ENCODE measurements at regions not wholly inside any gene's neighbourhood (a gene's known extent, or its start where the extent isn't known, plus 50 kb on each side); places are given as distances from the start of the nearest gene placed in this dataset.

- TF ChIP-seq, protein P1, sequence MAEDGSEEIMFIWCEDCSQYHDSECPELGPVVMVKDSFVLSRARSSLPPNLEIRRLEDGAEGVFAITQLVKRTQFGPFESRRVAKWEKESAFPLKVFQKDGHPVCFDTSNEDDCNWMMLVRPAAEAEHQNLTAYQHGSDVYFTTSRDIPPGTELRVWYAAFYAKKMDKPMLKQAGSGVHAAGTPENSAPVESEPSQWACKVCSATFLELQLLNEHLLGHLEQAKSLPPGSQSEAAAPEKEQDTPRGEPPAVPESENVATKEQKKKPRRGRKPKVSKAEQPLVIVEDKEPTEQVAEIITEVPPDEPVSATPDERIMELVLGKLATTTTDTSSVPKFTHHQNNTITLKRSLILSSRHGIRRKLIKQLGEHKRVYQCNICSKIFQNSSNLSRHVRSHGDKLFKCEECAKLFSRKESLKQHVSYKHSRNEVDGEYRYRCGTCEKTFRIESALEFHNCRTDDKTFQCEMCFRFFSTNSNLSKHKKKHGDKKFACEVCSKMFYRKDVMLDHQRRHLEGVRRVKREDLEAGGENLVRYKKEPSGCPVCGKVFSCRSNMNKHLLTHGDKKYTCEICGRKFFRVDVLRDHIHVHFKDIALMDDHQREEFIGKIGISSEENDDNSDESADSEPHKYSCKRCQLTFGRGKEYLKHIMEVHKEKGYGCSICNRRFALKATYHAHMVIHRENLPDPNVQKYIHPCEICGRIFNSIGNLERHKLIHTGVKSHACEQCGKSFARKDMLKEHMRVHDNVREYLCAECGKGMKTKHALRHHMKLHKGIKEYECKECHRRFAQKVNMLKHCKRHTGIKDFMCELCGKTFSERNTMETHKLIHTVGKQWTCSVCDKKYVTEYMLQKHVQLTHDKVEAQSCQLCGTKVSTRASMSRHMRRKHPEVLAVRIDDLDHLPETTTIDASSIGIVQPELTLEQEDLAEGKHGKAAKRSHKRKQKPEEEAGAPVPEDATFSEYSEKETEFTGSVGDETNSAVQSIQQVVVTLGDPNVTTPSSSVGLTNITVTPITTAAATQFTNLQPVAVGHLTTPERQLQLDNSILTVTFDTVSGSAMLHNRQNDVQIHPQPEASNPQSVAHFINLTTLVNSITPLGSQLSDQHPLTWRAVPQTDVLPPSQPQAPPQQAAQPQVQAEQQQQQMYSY (CRISPR knock-in tag; IDR thresholded peaks at IDR 0.05): no peak
- TF ChIP-seq SNAPC2 (CRISPR knock-in tag; IDR thresholded peaks at IDR 0.05): no peak
- no peak for TF ChIP-seq SKI (IDR thresholded peaks at IDR 0.05; ENCODE audit: partially characterized antibody)
These were observed 93.5 kb upstream of the ATG10 start (continued) for GRCh38 chr5:81878333-81878732.

- Histone ChIP-seq H3K27ac (ENCODE audit: extremely low read length, insufficient read depth, low read length) (no peak overlapping the region), H3K4me3 (replicated peaks in 1 of 3; ENCODE audit: insufficient read depth in 1 of 3, low read depth in 2 of 3, low read length in 3 of 3) (no peak overlapping the region), H3K4me1 (ENCODE audit: insufficient read depth, low read length) (no peaks in the 10 kb centered on the region), H3K79me2 (ENCODE audit: insufficient read depth, low read length) (no peaks in the 10 kb centered on the region), H3K4me2 (ENCODE audit: low read depth, low read length) (no peak overlapping the region), H3K9ac (ENCODE audit: insufficient read depth, low read depth, low read length) (no peak overlapping the region), H3K9me3 (ENCODE audit: low read length) (no peaks in the 10 kb centered on the region), H3K36me3 (replicated peaks in 1 of 2; ENCODE audit: control insufficient read depth in 1 of 2, insufficient read depth in 2 of 2, low read length in 2 of 2) (no peaks in the 10 kb centered on the region), H3K27me3 (ENCODE audit: control insufficient read depth in 1 of 2, insufficient read depth in 2 of 2, low read length in 2 of 2) (no peaks in the 10 kb centered on the region), H2AFZ (ENCODE audit: low read length) (no peak overlapping the region), H4K20me1 (ENCODE audit: insufficient read depth, low read length) (no peaks in the 10 kb centered on the region)
- DNase-seq (ENCODE audit: low spot score) (no peak), FAIRE-seq (no peak), ATAC-seq (no peak)
- CTCF ChIA-PET (ENCODE audit: low intra/inter-chr PET ratio, low total read pairs): no interaction called here
- BruUV-seq (replicated peaks): no TSS peak
- TF ChIP-seq TCF7L2 (IDR thresholded peaks at IDR 0.05; ENCODE audit: low read depth, low read length) (no peak), ZNF331 (CRISPR knock-in tag; IDR thresholded peaks at IDR 0.05) (no peak), ZNF230 (CRISPR knock-in tag; IDR thresholded peaks at IDR 0.05) (no peak), ZNF180 (CRISPR knock-in tag; IDR thresholded peaks at IDR 0.05; ENCODE audit: borderline replicate concordance, low read depth) (no peak), NONO (IDR thresholded peaks at IDR 0.05) (no peak), NONO (CRISPR knock-in tag; conservative IDR thresholded peaks at IDR 0.05) (no peak), ATF7-NPFF (CRISPR knock-in tag; IDR thresholded peaks at IDR 0.05; ENCODE audit: low read depth) (no peak), PRMT3 (CRISPR knock-in tag; IDR thresholded peaks at IDR 0.05; ENCODE audit: borderline replicate concordance, low read depth) (no peak)
- intact Hi-C loops (cut with micrococcal nuclease; ENCODE audit: unreplicated experiment) (no loop called here), in situ Hi-C loops (cut with HindIII; ENCODE audit: extremely low pct_ligation_motif_present, low pct_unique_long_range_greater_than_20kb) (no loop called here)
- 0% methylated on average over 3 of the region's 3 CpGs for WGBS (ENCODE audit: low lambda C conversion rate)
- POLR2A ChIA-PET: no interaction called here
These were observed 104.8 kb upstream of the ATG10 start for GRCh38 chr5:81866994-81867393.

All from HepG2 (cell line).